T-helper 1 cell (primary cell): ENCODE measurements at regions not wholly inside any gene's neighbourhood (a gene's known extent, or its start where the extent isn't known, plus 50 kb on each side); places are given as distances from the start of the nearest gene placed in this dataset.
"Not testable (repeated sequence)": the region's sequence is repeated elsewhere in the genome, so short reads cannot be mapped to it uniquely, and the experiment has no call there.

Experiments
- DNase-seq, 5 donors: peaks; one replicate each; pipeline ENCODE4 v3.0.0-alpha.2; 2012 to 2020

GRCh38 chr6:145147559-145147958, 587.8 kb downstream of the EPM2A start:
- DNase-seq, result no peak

- DNase-seq, result no peak
These were observed 587.2 kb downstream of the EPM2A start for GRCh38 chr6:145147981-145148749.

GRCh38 chr6:145148776-145149175, 586.5 kb downstream of the EPM2A start:
- no peak for DNase-seq

- no peak for DNase-seq
These were observed 583.7 kb downstream of the EPM2A start for GRCh38 chr6:145151624-145152023.

GRCh38 chr6:145153495-145153894, 581.8 kb downstream of the EPM2A start:
- no peak for DNase-seq

GRCh38 chr6:145155411-145155810, 579.9 kb downstream of the EPM2A start:
- DNase-seq, result no peak

GRCh38 chr6:145155873-145156782, 579.2 kb downstream of the EPM2A start:
- DNase-seq, result no peak

GRCh38 chr6:145158636-145159035, 576.7 kb downstream of the EPM2A start:
- DNase-seq, result not testable (repeated sequence)

- no peak for DNase-seq
These were observed 575.4 kb downstream of the EPM2A start for GRCh38 chr6:145159921-145160320.

GRCh38 chr6:145161501-145161900, 573.8 kb downstream of the EPM2A start:
- no peak for DNase-seq

- no peak for DNase-seq
These were observed 565.5 kb downstream of the EPM2A start for GRCh38 chr6:145169726-145170224.

- no peak for DNase-seq
These were observed 559.9 kb downstream of the EPM2A start for GRCh38 chr6:145175470-145175869.

GRCh38 chr6:145178391-145178790, 556.9 kb downstream of the EPM2A start:
- DNase-seq, result no peak

GRCh38 chr6:145187491-145188206, 547.7 kb downstream of the EPM2A start:
- no peak for DNase-seq

- DNase-seq, result no peak
These were observed 545.5 kb downstream of the EPM2A start for GRCh38 chr6:145189836-145190235.

GRCh38 chr6:145194389-145194788, 540.9 kb downstream of the EPM2A start:
- no peak for DNase-seq

GRCh38 chr6:145199961-145200360, 535.4 kb downstream of the EPM2A start:
- DNase-seq, result no peak

- no peak for DNase-seq
These were observed 531.0 kb downstream of the EPM2A start for GRCh38 chr6:145204301-145204700.

GRCh38 chr6:145206247-145206907, 528.9 kb downstream of the EPM2A start:
- DNase-seq, result no peak

GRCh38 chr6:145208474-145208873, 526.8 kb downstream of the EPM2A start:
- DNase-seq, result no peak

GRCh38 chr6:145209272-145209671, 526.0 kb downstream of the EPM2A start:
- no peak for DNase-seq

GRCh38 chr6:145212813-145213212, 522.5 kb downstream of the EPM2A start:
- no peak for DNase-seq
